Right atrium auricular region (tissue), 2 donors: ENCODE measurements at regions not wholly inside any gene's neighbourhood (a gene's known extent, or its start where the extent isn't known, plus 50 kb on each side); places are given as distances from the start of the nearest gene placed in this dataset.

Experiments used
- DNase-seq: peaks from one replicate; pipeline ENCODE4 v3.0.0-alpha.2; 2019; ENCODE audit warnings: low spot score
- H3K27ac ChIP-seq, 2 donors: fragments of 200-600 bp; sonication (generic); 1 replicate in 1 of 2; 2 replicates in 1 of 2; pipeline ENCODE4 v1.5.1; 2016 to 2019
- H3K27me3 ChIP-seq, 2 donors: fragments of 200-600 bp; sonication (generic); one replicate each; pipeline versions ENCODE4 v1.5.1 to v1.6.0; 2017 to 2019
- H3K36me3 ChIP-seq: fragments of 200-600 bp; sonication (generic); one replicate; pipeline ENCODE4 v1.5.1; 2016
- H3K4me1 ChIP-seq, 2 donors: fragments of 200-600 bp; sonication (generic); one replicate each; pipeline versions ENCODE4 v1.5.1 to v1.6.0; 2017 to 2019
- H3K4me3 ChIP-seq, 2 donors: fragments of 200-600 bp; sonication (generic); 1 replicate in 1 of 2; 2 replicates in 1 of 2; pipeline ENCODE4 v1.5.1; 2017 to 2019; ENCODE audit warnings: mild to moderate bottlenecking in 1 of 2, moderate library complexity in 1 of 2
- H3K9me3 ChIP-seq, 2 donors: fragments of 200-600 bp; sonication (generic); one replicate each; pipeline ENCODE4 v1.5.1; 2019
- TF ChIP-seq, protein P1 (sequence below), 2 donors: fragments of 200-600 bp; sonication (generic); IDR thresholded peaks; one replicate each; pipeline ENCODE4 v1.5.1; 2019; ENCODE audit warnings: antibody characterized with exemption in 2 of 2

DNA sequence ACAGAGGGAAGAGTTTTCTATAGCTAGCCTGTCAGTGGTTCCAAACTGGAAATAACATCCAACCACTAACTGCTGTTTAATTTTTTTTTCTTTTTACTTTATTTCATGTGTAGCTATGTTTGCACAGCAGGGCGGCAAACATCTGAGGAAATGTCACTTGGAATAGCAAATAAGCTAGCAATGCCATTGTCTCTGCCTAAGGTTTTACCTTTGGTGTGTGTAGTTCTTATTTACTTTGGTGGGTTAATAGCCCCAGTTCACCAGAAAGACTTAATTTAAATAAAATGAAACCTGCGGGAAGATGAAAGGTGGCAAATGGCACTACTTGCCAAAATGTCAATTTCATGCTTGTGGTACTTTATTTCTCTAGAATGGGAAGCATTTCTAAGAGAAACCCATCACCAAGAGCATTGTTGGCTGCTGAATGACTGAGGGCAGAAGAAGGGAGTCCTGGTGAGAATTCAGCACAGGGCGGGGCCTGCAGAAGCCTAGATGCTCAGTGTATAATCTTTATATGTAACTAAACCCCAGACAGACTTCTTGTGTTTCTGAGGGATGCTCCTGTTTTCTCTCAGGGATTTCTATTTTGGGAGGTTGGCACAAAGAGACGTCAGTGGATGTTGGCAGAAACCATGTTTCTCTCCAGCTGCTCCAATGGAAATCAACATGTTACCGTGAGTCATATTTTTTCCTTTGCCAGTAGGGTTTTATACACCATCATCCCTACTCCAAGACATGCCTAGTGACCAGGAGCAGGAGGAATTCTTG lies 300.4 kb upstream of the NT5C1B start:
- Histone ChIP-seq H3K9me3 (no peaks in the 10 kb centered on the region), H3K27ac (peak overlapping the region in 1 of 2 donors; percentile 52)

DNA sequence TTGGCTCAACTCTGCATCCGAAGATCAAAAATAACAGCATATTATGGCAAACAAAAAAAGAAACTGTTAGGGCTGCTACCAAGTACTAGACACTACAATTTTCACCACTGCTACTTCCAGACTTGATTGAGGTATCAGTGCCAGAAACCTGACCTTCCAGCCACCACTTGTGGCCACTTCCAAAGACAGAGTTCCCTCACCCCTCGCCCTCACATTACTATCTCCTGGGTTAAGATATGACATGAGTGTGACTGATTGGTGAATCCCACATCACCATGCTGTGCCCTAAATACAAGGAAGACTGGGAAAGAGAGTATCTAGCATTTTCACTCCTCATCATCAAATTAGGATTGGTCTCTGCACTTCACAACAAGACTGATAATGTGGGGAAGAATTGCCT lies 296.1 kb upstream of the NT5C1B start:
- peaks cover 0 to 5% of the 10 kb centered on the region in 2 donors for H3K4me1 ChIP-seq
- H3K27ac ChIP-seq, result peak overlapping the region in 1 of 2 donors; percentile 25
- TF ChIP-seq, protein P1, sequence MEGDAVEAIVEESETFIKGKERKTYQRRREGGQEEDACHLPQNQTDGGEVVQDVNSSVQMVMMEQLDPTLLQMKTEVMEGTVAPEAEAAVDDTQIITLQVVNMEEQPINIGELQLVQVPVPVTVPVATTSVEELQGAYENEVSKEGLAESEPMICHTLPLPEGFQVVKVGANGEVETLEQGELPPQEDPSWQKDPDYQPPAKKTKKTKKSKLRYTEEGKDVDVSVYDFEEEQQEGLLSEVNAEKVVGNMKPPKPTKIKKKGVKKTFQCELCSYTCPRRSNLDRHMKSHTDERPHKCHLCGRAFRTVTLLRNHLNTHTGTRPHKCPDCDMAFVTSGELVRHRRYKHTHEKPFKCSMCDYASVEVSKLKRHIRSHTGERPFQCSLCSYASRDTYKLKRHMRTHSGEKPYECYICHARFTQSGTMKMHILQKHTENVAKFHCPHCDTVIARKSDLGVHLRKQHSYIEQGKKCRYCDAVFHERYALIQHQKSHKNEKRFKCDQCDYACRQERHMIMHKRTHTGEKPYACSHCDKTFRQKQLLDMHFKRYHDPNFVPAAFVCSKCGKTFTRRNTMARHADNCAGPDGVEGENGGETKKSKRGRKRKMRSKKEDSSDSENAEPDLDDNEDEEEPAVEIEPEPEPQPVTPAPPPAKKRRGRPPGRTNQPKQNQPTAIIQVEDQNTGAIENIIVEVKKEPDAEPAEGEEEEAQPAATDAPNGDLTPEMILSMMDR (IDR thresholded peaks at IDR 0.05), result no peak
- DNase-seq, result no peak
- no peak overlapping the region for H3K4me3 ChIP-seq
- H3K36me3 ChIP-seq, result no peaks in the 10 kb centered on the region
- no peaks in the 10 kb centered on the region for H3K27me3 ChIP-seq
- no peaks in the 10 kb centered on the region for H3K9me3 ChIP-seq

More for the DNA sequence above, 300.4 kb upstream of the NT5C1B start:
- Histone ChIP-seq H3K27me3 (no peaks in the 10 kb centered on the region), H3K4me3 (no peak overlapping the region), H3K4me1 (peaks cover 0 to 5% of the 10 kb centered on the region in 2 donors), H3K36me3 (no peaks in the 10 kb centered on the region)
- TF ChIP-seq, protein P1 (IDR thresholded peaks at IDR 0.05), result no peak
- no peak for DNase-seq

DNA sequence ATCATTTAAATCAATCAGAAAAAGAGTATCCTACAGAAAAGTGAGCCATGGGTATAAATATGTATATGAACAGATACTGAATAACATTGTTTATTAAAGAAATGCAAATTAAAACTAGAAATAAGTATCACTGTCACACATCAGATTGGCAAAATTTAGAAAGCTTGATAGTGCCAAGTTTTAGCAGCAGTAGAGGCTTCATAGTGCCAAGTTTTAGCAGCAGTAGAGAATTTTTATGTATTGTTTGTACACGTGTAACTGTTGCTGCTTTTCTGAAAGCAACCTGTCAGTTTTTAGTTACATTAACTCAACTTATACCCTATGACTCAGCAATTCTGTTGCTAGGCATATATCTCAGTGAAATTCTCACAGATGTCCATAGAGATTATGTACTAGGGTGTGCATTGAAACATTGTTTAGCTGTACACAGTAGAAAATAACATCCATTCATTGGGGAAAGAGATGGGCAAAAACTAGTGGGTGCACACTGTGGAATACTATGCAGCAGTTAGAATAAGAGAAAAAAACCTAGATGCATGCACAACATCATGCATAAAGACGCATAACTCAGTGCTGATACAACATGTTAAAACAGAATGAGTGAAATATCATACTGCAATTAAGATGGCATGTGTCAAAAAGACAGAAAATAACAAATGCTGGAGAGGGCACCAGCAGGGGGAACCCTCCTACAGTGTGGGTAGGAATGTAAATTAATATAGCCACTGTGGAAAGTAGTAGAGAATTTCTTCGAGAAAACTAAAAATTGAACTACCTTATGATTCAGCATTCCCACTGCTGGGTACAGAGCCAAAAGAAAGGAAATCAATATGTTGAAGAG lies 294.5 kb upstream of the NT5C1B start:
- Histone ChIP-seq H3K4me1 (no peaks in the 10 kb centered on the region), H3K27me3 (no peaks in the 10 kb centered on the region), H3K36me3 (no peaks in the 10 kb centered on the region), H3K27ac (no peak overlapping the region), H3K9me3 (no peaks in the 10 kb centered on the region), H3K4me3 (no peak overlapping the region)
- TF ChIP-seq, protein P1 (IDR thresholded peaks at IDR 0.05), result peak in 1 of 2 donors; percentile 51
- no peak for DNase-seq

DNA sequence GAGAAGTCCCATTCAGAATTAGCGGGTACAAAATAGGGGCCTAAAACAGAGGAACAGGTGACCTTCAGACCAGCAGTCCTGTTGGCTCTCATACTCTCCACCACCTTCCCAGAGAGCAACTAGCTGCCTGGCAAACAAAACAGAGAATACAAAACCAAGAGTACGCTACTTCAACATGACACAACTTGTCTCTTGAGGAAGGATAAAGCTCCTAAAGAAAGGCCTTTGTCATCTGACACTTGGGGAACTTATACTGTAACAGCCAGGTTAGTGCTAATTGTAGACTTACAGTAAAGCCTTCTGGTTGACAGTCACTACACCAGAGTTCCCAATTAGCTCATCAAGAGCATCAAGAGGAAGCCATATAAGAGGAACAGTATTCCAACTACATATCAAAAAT lies 282.1 kb upstream of the NT5C1B start:
- Histone ChIP-seq H3K27me3 (no peaks in the 10 kb centered on the region), H3K4me3 (no peak overlapping the region), H3K36me3 (no peaks in the 10 kb centered on the region), H3K27ac (no peak overlapping the region), H3K9me3 (no peaks in the 10 kb centered on the region), H3K4me1 (no peaks in the 10 kb centered on the region)
- no peak for DNase-seq
- TF ChIP-seq, protein P1 (IDR thresholded peaks at IDR 0.05), result no peak

DNA sequence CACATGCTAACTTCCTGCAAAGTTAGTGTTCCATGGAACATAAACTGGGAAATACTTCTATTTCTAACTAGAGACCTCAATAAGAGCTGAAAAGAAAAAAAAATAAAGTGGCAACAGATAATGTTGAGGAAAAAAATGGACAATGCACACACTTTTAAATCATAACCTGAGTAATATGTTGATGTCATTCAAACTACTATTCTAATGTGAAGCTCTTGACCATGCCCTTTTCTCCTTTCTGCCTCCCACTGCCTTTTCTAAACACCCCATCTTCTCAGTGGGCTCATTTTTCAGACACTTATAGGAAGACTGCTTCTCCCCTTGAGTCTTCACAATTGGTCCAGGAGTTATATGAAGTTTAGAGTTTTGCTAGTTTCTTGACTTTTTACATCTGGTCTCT lies 280.9 kb upstream of the NT5C1B start:
- Histone ChIP-seq H3K4me1 (no peaks in the 10 kb centered on the region), H3K27me3 (no peaks in the 10 kb centered on the region), H3K4me3 (no peak overlapping the region), H3K27ac (no peak overlapping the region), H3K36me3 (no peaks in the 10 kb centered on the region), H3K9me3 (no peaks in the 10 kb centered on the region)
- no peak for DNase-seq
- TF ChIP-seq, protein P1 (IDR thresholded peaks at IDR 0.05), result no peak
